Endothelial cell (in vitro differentiated cells): ENCODE measurements at regions not wholly inside any gene's neighbourhood (a gene's known extent, or its start where the extent isn't known, plus 50 kb on each side); places are given as distances from the start of the nearest gene placed in this dataset.

ENCODE experiments used
- DNase-seq: peaks from one replicate; pipeline ENCODE4 v3.0.0; 2021; ENCODE audit warnings: low spot score
- H3K27ac Mint-ChIP-seq: one replicate; pipeline ENCODE4 v1.8.0; 2021; ENCODE audit warnings: mixed read lengths, inconsistent platforms; ENCODE audit not compliant: unreplicated experiment
- H3K27me3 Mint-ChIP-seq: one replicate; pipeline ENCODE4 v1.8.0; 2021; ENCODE audit warnings: mild to moderate bottlenecking, moderate library complexity, mixed read lengths, inconsistent platforms; ENCODE audit not compliant: unreplicated experiment
- H3K36me3 Mint-ChIP-seq: one replicate; pipeline ENCODE4 v1.8.0; 2021; ENCODE audit warnings: mild to moderate bottlenecking, low read depth, mixed read lengths, inconsistent platforms; ENCODE audit not compliant: unreplicated experiment
- H3K4me1 Mint-ChIP-seq: one replicate; pipeline ENCODE4 v1.8.0; 2021; ENCODE audit warnings: mild to moderate bottlenecking, mixed read lengths, inconsistent platforms; ENCODE audit not compliant: unreplicated experiment
- H3K4me3 Mint-ChIP-seq: one replicate; pipeline ENCODE4 v1.8.0; 2021; ENCODE audit warnings: mild to moderate bottlenecking, mixed read lengths, inconsistent platforms; ENCODE audit not compliant: unreplicated experiment
- H3K9me3 Mint-ChIP-seq: one replicate; pipeline ENCODE4 v1.8.0; 2021; ENCODE audit warnings: mixed read lengths, inconsistent platforms; ENCODE audit not compliant: unreplicated experiment
- CTCF ChIP-seq: fragments of 200-600 bp; sonication (generic); IDR thresholded peaks from one replicate; pipeline ENCODE4 v1.5.0; 2021; ENCODE audit warnings: antibody characterized with exemption; ENCODE audit not compliant: unreplicated experiment

- TF ChIP-seq CTCF: no peak
- Mint-ChIP-seq H3K36me3 (peaks cover 17% of the 10 kb centered on the region), H3K4me1 (peaks cover 2% of the 10 kb centered on the region), H3K27ac (no peak overlapping the region), H3K4me3 (no peak overlapping the region), H3K27me3 (peaks cover 5% of the 10 kb centered on the region), H3K9me3 (no peaks in the 10 kb centered on the region)
- DNase-seq: no peak
Observed at GRCh38 chr10:123395906-123396305, 241.7 kb downstream of the BUB3 start.

- H3K4me1 Mint-ChIP-seq: peaks cover 2% of the 10 kb centered on the region
- no peaks in the 10 kb centered on the region for H3K9me3 Mint-ChIP-seq
- H3K4me3 Mint-ChIP-seq: no peak overlapping the region
- H3K36me3 Mint-ChIP-seq: peaks cover 17% of the 10 kb centered on the region
- DNase-seq: no peak
- TF ChIP-seq CTCF: no peak
- H3K27ac Mint-ChIP-seq: no peak overlapping the region
- H3K27me3 Mint-ChIP-seq: peaks cover 5% of the 10 kb centered on the region
Observed at GRCh38 chr10:123398180-123398591, 244.0 kb downstream of the BUB3 start.

- Mint-ChIP-seq H3K4me3 (no peak overlapping the region), H3K9me3 (no peaks in the 10 kb centered on the region), H3K27ac (no peak overlapping the region), H3K27me3 (peaks cover 5% of the 10 kb centered on the region), H3K4me1 (peaks cover 2% of the 10 kb centered on the region), H3K36me3 (peaks cover 17% of the 10 kb centered on the region)
- TF ChIP-seq CTCF: no peak
- DNase-seq: no peak
Observed at GRCh38 chr10:123398756-123399155, 244.6 kb downstream of the BUB3 start.

GRCh38 chr10:123399276-123399839 lies 245.2 kb downstream of the BUB3 start:
- H3K4me1 Mint-ChIP-seq: peaks cover 2% of the 10 kb centered on the region
- DNase-seq: no peak
- peak overlapping the region; percentile 47 for H3K4me3 Mint-ChIP-seq
- TF ChIP-seq CTCF: no peak
- H3K27ac Mint-ChIP-seq: no peak overlapping the region
- H3K36me3 Mint-ChIP-seq: peaks cover 17% of the 10 kb centered on the region
- H3K9me3 Mint-ChIP-seq: peaks cover 1% of the 10 kb centered on the region
- H3K27me3 Mint-ChIP-seq: peaks cover 5% of the 10 kb centered on the region

- peaks cover 2% of the 10 kb centered on the region for H3K4me1 Mint-ChIP-seq
Observed at GRCh38 chr10:123402021-123402420, 247.8 kb downstream of the BUB3 start.

More at GRCh38 chr10:123402021-123402420, 247.8 kb downstream of the BUB3 start:
- H3K27ac Mint-ChIP-seq: no peak overlapping the region
- no peak for DNase-seq
- no peak for TF ChIP-seq CTCF
- no peak overlapping the region for H3K4me3 Mint-ChIP-seq
- peaks cover 8% of the 10 kb centered on the region for H3K9me3 Mint-ChIP-seq
- peaks cover 5% of the 10 kb centered on the region for H3K27me3 Mint-ChIP-seq
- H3K36me3 Mint-ChIP-seq: peaks cover 7% of the 10 kb centered on the region
